ENCODE measurements at regions not wholly inside any gene's neighbourhood (a gene's known extent, or its start where the extent isn't known, plus 50 kb on each side); places are given as distances from the start of the nearest gene placed in this dataset.
"Not testable (repeated sequence)": the region's sequence is repeated elsewhere in the genome, so short reads cannot be mapped to it uniquely, and the experiment has no call there.

- not testable (repeated sequence) for DNase-seq (ENCODE audit: low read depth in 2 of 2)
These were observed 73.2 kb upstream of the PLGLB2 start for GRCh38 chr2:87674729-87675128.

GRCh38 chr2:87675487-87675886, 72.4 kb upstream of the PLGLB2 start:
- not testable (repeated sequence) for DNase-seq (ENCODE audit: low read depth in 2 of 2)

GRCh38 chr2:87677421-87677923, 70.4 kb upstream of the PLGLB2 start:
- DNase-seq (ENCODE audit: low read depth in 2 of 2) = not testable (repeated sequence)

GRCh38 chr2:87678742-87679173, 69.1 kb upstream of the PLGLB2 start:
- DNase-seq (ENCODE audit: low read depth in 2 of 2) = not testable (repeated sequence)

- not testable (repeated sequence) for DNase-seq (ENCODE audit: low read depth in 2 of 2)
These were observed 67.9 kb upstream of the PLGLB2 start for GRCh38 chr2:87679950-87680349.

GRCh38 chr2:87680691-87681090, 67.2 kb upstream of the PLGLB2 start:
- DNase-seq (ENCODE audit: low read depth in 2 of 2) = not testable (repeated sequence)

GRCh38 chr2:87683451-87683850, 64.4 kb upstream of the PLGLB2 start:
- DNase-seq (ENCODE audit: low read depth in 2 of 2) = not testable (repeated sequence)

- not testable (repeated sequence) for DNase-seq (ENCODE audit: low read depth in 2 of 2)
These were observed 63.9 kb upstream of the PLGLB2 start for GRCh38 chr2:87683961-87684360.

- not testable (repeated sequence) for DNase-seq (ENCODE audit: low read depth in 2 of 2)
These were observed 62.3 kb upstream of the PLGLB2 start for GRCh38 chr2:87685558-87685957.

GRCh38 chr2:87686873-87687549, 60.9 kb upstream of the PLGLB2 start:
- DNase-seq (ENCODE audit: low read depth in 2 of 2) = not testable (repeated sequence)

- DNase-seq (ENCODE audit: low read depth in 2 of 2) = not testable (repeated sequence)
These were observed 60.2 kb upstream of the PLGLB2 start for GRCh38 chr2:87687550-87688270.

- DNase-seq (ENCODE audit: low read depth in 2 of 2) = not testable (repeated sequence)
These were observed 55.8 kb upstream of the PLGLB2 start for GRCh38 chr2:87691899-87692592.

- not testable (repeated sequence) for DNase-seq (ENCODE audit: low read depth in 2 of 2)
These were observed 55.0 kb upstream of the PLGLB2 start for GRCh38 chr2:87692914-87693313.

GRCh38 chr2:87693882-87694281, 54.0 kb upstream of the PLGLB2 start:
- not testable (repeated sequence) for DNase-seq (ENCODE audit: low read depth in 2 of 2)

GRCh38 chr2:87695596-87696323, 52.1 kb upstream of the PLGLB2 start:
- not testable (repeated sequence) for DNase-seq (ENCODE audit: low read depth in 2 of 2)
